Colonic mucosa (tissue), 4 donors: ENCODE measurements at regions not wholly inside any gene's neighbourhood (a gene's known extent, or its start where the extent isn't known, plus 50 kb on each side); places are given as distances from the start of the nearest gene placed in this dataset.

ENCODE experiments used
- DNase-seq: peaks from one replicate; pipeline ENCODE4 v3.0.0-alpha.2; 2020
- H3K27ac ChIP-seq: fragments of 200-600 bp; one replicate; pipeline ENCODE4 v1.8.0; 2021
- H3K27me3 ChIP-seq: fragments of 200-600 bp; one replicate; pipeline ENCODE4 v1.8.0; 2021
- H3K36me3 ChIP-seq: fragments of 200-600 bp; one replicate; pipeline ENCODE4 v1.8.0; 2021
- H3K4me1 ChIP-seq: fragments of 200-600 bp; one replicate; pipeline ENCODE4 v1.8.0; 2021; ENCODE audit warnings: mild to moderate bottlenecking
- H3K4me3 ChIP-seq: fragments of 200-600 bp; one replicate; pipeline ENCODE4 v1.8.0; 2021
- H3K9ac ChIP-seq, 2 donors: one replicate each; pipeline ENCODE4 v1.7.0; 2013; ENCODE audit warnings: control low read depth in 2 of 2, low read depth in 2 of 2, low read length in 2 of 2
- H3K9me3 ChIP-seq: fragments of 200-600 bp; one replicate; pipeline ENCODE4 v1.8.0; 2021
- intact Hi-C: fragments of 100-400 bp; cut with DNase I; formaldehyde crosslinking; loops from one replicate; pipeline ENCODE4 v1.14.1; 2022
- TF ChIP-seq, protein P1 (sequence below): fragments of 200-600 bp; IDR thresholded peaks from one replicate; pipeline ENCODE4 v1.8.0; 2022; ENCODE audit warnings: antibody characterized with exemption, mild to moderate bottlenecking
- donor health status: healthy.
- donor health status: DM: no; HTN: no; CAD: no.
- donor health status: DM: no; HTN: no; CAD: no.

DNA sequence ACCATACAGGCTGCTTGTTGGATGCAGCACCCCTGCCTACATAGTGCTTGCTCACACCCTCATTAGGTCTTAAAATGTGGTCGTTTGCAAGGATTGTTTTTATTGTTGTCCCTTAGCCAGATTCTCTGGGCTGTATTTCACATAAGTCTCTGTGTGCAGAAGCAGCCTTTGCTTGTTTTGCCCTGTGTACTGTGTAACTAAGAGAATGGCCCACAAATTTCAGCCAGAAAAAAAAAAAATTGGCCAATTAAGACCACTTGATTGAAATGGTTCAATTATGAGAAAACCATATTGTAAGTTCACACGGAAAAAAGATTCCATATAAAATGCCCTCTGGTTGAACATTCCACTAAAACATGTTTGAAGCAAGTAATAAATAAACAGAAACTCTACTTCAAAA lies 377.1 kb upstream of the SOX11 start:
- Histone ChIP-seq H3K4me3 (no peak overlapping the region), H3K27me3 (no peaks in the 10 kb centered on the region), H3K36me3 (no peaks in the 10 kb centered on the region)

DNA sequence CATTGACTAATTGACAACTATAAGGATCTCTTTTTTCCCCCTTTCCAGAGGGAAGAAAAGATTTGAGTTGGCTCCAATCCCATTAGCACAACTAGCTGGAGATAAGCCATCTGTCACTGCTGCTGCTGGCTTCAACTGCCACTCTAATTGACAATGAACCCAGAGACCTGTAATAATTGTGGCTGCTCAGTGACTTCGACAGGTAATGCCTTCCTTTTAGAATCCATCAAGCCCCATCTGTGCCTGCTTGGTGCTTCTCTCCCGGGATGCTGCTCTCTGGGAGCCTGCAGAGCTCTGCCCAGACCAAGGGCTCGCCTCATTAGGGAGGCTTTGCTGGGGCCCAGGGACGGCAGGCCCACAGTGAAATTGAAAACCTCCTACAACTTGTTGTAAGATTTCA lies 376.7 kb upstream of the SOX11 start:
- no peak for DNase-seq
- no peaks in the 10 kb centered on the region for H3K27me3 ChIP-seq
- H3K4me3 ChIP-seq, result no peak overlapping the region
- no peaks in the 10 kb centered on the region for H3K4me1 ChIP-seq
- no peak overlapping the region for H3K9ac ChIP-seq
- no peaks in the 10 kb centered on the region for H3K9me3 ChIP-seq
- intact Hi-C loops, result no loop called here
- no peaks in the 10 kb centered on the region for H3K36me3 ChIP-seq
- no peak overlapping the region for H3K27ac ChIP-seq
- TF ChIP-seq, protein P1, sequence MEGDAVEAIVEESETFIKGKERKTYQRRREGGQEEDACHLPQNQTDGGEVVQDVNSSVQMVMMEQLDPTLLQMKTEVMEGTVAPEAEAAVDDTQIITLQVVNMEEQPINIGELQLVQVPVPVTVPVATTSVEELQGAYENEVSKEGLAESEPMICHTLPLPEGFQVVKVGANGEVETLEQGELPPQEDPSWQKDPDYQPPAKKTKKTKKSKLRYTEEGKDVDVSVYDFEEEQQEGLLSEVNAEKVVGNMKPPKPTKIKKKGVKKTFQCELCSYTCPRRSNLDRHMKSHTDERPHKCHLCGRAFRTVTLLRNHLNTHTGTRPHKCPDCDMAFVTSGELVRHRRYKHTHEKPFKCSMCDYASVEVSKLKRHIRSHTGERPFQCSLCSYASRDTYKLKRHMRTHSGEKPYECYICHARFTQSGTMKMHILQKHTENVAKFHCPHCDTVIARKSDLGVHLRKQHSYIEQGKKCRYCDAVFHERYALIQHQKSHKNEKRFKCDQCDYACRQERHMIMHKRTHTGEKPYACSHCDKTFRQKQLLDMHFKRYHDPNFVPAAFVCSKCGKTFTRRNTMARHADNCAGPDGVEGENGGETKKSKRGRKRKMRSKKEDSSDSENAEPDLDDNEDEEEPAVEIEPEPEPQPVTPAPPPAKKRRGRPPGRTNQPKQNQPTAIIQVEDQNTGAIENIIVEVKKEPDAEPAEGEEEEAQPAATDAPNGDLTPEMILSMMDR, result no peak

More for the DNA sequence above, 377.1 kb upstream of the SOX11 start:
- no peak overlapping the region for H3K9ac ChIP-seq
- H3K27ac ChIP-seq, result no peak overlapping the region
- no peaks in the 10 kb centered on the region for H3K9me3 ChIP-seq
- TF ChIP-seq, protein P1, result no peak
- intact Hi-C loops, result no loop called here
- DNase-seq, result no peak
- H3K4me1 ChIP-seq, result no peaks in the 10 kb centered on the region

DNA sequence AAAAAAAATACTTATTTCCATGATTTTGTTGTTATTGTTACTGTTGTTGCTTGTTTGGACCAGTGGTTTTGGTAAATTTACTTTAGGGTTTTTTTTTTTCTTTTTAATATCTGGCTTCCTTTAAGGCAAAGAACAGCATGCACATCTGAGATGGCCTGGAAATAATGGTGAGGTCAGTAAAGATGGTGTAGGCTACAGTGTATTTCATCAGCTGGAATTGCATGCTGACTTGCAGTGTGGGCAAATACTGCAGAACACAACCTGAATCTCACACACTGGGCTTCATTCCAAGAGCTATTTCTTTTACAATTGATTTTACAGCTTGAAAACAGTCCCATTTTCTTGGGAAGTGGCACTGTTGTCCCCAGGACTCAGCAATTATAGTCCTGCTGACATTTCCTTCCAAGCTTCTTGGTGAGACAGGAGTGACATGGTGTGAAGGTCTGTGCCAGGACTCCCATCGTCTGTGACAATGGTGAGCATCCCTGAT lies 376.1 kb upstream of the SOX11 start:
- no peak overlapping the region for H3K9ac ChIP-seq
- intact Hi-C loops, result no loop called here
- no peak for DNase-seq
- H3K27me3 ChIP-seq, result no peaks in the 10 kb centered on the region
- TF ChIP-seq, protein P1, result no peak
- no peaks in the 10 kb centered on the region for H3K36me3 ChIP-seq
- H3K27ac ChIP-seq, result no peak overlapping the region
- H3K4me1 ChIP-seq, result no peaks in the 10 kb centered on the region
- H3K9me3 ChIP-seq, result no peaks in the 10 kb centered on the region
- H3K4me3 ChIP-seq, result no peak overlapping the region

DNA sequence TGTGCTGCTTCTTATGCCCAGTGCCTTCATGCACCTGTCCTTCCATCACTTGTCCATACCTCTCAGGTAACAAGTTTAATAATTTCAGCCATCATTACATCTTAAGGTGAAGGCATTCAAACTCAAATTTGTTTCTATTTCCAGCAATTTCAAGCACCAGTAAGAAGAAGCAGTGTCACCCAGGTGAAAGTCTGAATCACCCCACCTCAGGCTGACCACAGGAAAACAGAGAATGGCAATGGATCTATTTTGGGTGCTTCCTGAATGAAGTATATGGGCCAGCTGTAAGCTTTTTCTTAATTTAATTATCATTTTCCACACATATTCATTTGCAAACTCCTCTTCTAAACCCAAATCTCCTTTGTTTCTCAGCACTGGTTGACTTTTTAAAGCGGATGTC lies 372.7 kb upstream of the SOX11 start:
- TF ChIP-seq, protein P1, result no peak
- Histone ChIP-seq H3K36me3 (no peaks in the 10 kb centered on the region), H3K27ac (no peak overlapping the region), H3K4me1 (no peaks in the 10 kb centered on the region), H3K9me3 (no peaks in the 10 kb centered on the region), H3K9ac (no peak overlapping the region), H3K27me3 (no peaks in the 10 kb centered on the region), H3K4me3 (no peak overlapping the region)
- no peak for DNase-seq
- intact Hi-C loops, result no loop called here

DNA sequence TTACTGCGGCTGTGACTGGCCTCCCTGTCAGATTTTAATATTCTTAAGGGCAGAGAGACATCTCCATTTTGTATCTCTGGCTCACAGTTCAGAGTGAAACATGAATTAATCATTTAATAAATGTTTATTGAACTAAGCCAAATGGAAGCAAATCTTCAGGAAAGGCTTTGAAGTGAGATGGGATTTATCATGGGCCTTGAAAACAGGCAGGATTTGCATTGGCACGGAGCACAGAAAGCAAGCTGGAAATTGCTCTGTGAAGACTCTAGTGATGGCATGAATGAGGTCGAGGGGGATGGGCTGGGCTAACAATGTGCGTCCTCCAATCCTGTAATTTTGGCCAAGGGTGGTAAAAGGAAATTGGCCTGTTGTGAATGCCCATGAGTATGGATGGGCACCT lies 369.8 kb upstream of the SOX11 start:
- Histone ChIP-seq H3K36me3 (no peaks in the 10 kb centered on the region), H3K9me3 (no peaks in the 10 kb centered on the region), H3K4me1 (no peaks in the 10 kb centered on the region), H3K27ac (no peak overlapping the region), H3K27me3 (no peaks in the 10 kb centered on the region), H3K4me3 (no peak overlapping the region), H3K9ac (no peak overlapping the region)
- TF ChIP-seq, protein P1, result no peak
- DNase-seq, result no peak
- intact Hi-C loops, result no loop called here

DNA sequence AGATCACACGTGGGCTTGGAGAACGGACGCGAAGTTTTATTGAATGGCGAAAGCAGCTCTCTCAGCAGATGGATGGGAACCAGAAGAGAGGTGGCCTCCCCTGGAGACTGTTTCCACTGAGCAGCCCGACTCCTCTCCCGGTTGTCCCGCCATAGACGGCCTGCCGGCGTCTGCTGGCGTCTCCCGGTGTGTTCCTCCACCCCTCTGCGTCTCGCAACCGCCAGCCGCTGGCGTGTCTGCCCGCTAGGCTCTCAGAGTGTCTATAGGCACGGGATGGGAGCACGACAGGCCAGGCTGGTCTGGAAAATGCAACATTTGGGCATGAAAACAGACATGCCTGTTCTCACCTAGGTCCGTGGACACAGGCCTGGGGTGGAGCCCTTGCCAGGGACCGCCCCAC lies 366.7 kb upstream of the SOX11 start:
- no peak overlapping the region for H3K4me3 ChIP-seq
- no peaks in the 10 kb centered on the region for H3K9me3 ChIP-seq
- no peak for DNase-seq
- H3K27me3 ChIP-seq, result no peaks in the 10 kb centered on the region
- H3K4me1 ChIP-seq, result no peaks in the 10 kb centered on the region
- intact Hi-C loops, result no loop called here
- H3K27ac ChIP-seq, result no peak overlapping the region
- no peaks in the 10 kb centered on the region for H3K36me3 ChIP-seq
- H3K9ac ChIP-seq, result no peak overlapping the region
- TF ChIP-seq, protein P1, result no peak
